ENCODE measurements at regions not wholly inside any gene's neighbourhood (a gene's known extent, or its start where the extent isn't known, plus 50 kb on each side); places are given as distances from the start of the nearest gene placed in this dataset.
"Not testable (repeated sequence)": the region's sequence is repeated elsewhere in the genome, so short reads cannot be mapped to it uniquely, and the experiment has no call there.

GRCh38 chr2:190150413-190150812, 87.9 kb upstream of the MSTN start:
- H3K4me3 ChIP-seq (replicated peaks; ENCODE audit: low read depth, low read length): no peak overlapping the region
- no peak for TF ChIP-seq CTCF (IDR thresholded peaks at IDR 0.05; ENCODE audit: low read depth, low read length, missing control alignments)
- no peak for DNase-seq (ENCODE audit: extremely low read depth, low read depth)

DNA sequence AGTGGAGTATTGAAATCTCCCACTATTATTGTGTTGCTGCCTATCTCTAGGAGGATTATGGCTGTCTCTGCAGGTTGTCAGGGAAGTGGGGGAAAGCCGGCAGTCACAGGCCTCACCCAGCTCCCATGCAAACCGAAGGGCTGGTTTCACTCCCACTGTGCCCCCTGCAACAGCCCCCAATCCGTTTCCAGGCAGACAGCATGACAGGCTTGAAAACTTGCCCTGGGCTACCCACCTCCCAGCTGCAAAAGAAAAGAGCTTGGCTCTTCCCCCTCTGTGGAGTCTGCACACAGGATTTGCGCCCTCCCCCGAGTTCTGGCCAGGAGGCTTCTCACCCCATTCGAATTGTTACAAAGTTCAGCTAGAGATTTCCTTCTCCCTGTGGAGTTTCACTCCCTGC, 87.4 kb upstream of the MSTN start:
- no peak for DNase-seq (ENCODE audit: extremely low read depth, low read depth)
- no peak for TF ChIP-seq CTCF (IDR thresholded peaks at IDR 0.05; ENCODE audit: low read depth, low read length, missing control alignments)
- H3K4me3 ChIP-seq (replicated peaks; ENCODE audit: low read depth, low read length): no peak overlapping the region

GRCh38 chr2:190149200-190149599, 86.7 kb upstream of the MSTN start:
- no peak overlapping the region for H3K4me3 ChIP-seq (replicated peaks; ENCODE audit: low read depth, low read length)
- DNase-seq (ENCODE audit: extremely low read depth, low read depth): no peak
- TF ChIP-seq CTCF (IDR thresholded peaks at IDR 0.05; ENCODE audit: low read depth, low read length, missing control alignments): no peak

DNA sequence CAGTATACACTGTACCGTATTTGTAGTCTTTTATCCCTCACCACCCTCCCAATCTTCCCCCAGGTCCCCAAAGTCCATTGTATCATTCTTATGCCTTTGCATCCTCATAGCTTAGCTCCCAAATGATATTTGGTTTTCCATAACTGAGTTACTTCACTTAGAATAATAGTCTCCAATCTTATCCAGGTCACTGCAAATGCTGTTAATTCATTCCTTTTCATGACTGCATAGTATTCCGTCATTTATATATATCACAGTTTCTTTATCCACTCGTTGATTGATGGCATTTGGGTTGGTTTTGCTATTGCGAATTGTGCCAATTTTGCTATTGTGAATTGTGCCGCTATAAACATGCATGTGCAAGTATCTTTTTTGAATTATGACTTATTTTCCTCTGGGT, 83.6 kb upstream of the MSTN start:
- DNase-seq (ENCODE audit: extremely low read depth, low read depth); H3K4me3 ChIP-seq (replicated peaks; ENCODE audit: low read depth, low read length): not testable (repeated sequence)

- not testable (repeated sequence) for H3K4me3 ChIP-seq (replicated peaks; ENCODE audit: low read depth, low read length); DNase-seq (ENCODE audit: extremely low read depth, low read depth)
Measured at GRCh38 chr2:190140474-190140873, 77.9 kb upstream of the MSTN start.

DNA sequence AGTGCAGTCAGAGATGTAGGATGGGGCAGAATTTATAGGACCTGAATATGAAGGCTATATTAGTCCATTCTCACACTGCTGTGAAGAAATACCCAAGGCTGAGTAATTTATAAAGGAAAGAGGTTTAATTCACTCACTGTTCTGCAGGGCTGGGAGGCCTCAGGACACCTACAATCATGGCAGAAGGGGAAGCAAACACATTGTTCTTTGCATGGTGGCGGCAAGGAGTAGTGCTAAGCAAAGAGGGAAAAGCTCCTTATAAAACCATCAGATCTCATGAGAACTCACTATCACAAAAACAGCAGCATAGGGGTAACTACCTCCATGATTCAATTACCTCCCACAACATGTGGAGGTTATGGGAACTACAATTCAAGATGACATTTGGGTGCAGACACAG, 76.8 kb upstream of the MSTN start:
- no peak overlapping the region for H3K4me3 ChIP-seq (replicated peaks; ENCODE audit: low read depth, low read length)
- no peak for TF ChIP-seq CTCF (IDR thresholded peaks at IDR 0.05; ENCODE audit: low read depth, low read length, missing control alignments)
- no peak for DNase-seq (ENCODE audit: extremely low read depth, low read depth)

- H3K4me3 ChIP-seq (replicated peaks; ENCODE audit: low read depth, low read length): no peak overlapping the region
- DNase-seq (ENCODE audit: extremely low read depth, low read depth): no peak
- no peak for TF ChIP-seq CTCF (IDR thresholded peaks at IDR 0.05; ENCODE audit: low read depth, low read length, missing control alignments)
Measured at GRCh38 chr2:190138032-190138431, 75.5 kb upstream of the MSTN start.

DNA sequence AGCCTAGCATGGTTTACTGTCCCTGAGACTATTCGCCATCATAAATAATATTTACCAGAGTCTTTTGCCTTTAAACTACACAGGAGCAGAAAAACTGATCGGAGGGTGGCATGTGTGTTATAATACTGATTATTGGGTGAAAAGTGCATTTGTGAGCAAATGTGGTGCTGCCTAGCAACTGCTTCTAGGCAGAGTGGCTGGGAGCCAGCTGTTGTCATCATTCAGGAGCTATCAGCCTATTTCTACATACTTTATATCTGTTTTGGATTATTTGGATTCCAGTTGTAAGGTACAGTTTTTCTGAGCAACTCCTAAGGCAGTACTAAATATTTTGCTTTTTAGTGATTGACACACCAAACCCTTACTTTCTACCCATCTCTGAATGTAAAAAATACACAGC, 75.0 kb upstream of the MSTN start:
- no peak overlapping the region for H3K4me3 ChIP-seq (replicated peaks; ENCODE audit: low read depth, low read length)
- no peak for DNase-seq (ENCODE audit: extremely low read depth, low read depth)
- TF ChIP-seq CTCF (IDR thresholded peaks at IDR 0.05; ENCODE audit: low read depth, low read length, missing control alignments): no peak
